Esophagus muscularis mucosa (tissue), 4 donors: ENCODE measurements at regions not wholly inside any gene's neighbourhood (a gene's known extent, or its start where the extent isn't known, plus 50 kb on each side); places are given as distances from the start of the nearest gene placed in this dataset.

Experiments used
- DNase-seq: peaks from one replicate; pipeline ENCODE4 v3.0.0-alpha.2; 2017; ENCODE audit errors: extremely low spot score
- H3K27ac ChIP-seq, 4 donors: fragments of 200-600 bp; sonication (generic); replicated peaks in 1 of 4; 1 replicate in 3 of 4; 2 replicates in 1 of 4; pipeline ENCODE4 v1.5.1; 2016 to 2019; ENCODE audit warnings: mild to moderate bottlenecking in 1 of 4
- H3K27me3 ChIP-seq, 4 donors: fragments of 200-600 bp; sonication (generic); one replicate each; pipeline versions ENCODE4 v1.5.1 to v1.6.0; 2016 to 2019
- H3K36me3 ChIP-seq, 4 donors: fragments of 200-600 bp; sonication (generic); one replicate each; pipeline ENCODE4 v1.5.1; 2016 to 2019
- H3K4me1 ChIP-seq, 4 donors: fragments of 200-600 bp; sonication (generic); one replicate each; pipeline ENCODE4 v1.5.1; 2016 to 2019
- H3K4me3 ChIP-seq, 4 donors: fragments of 200-600 bp; sonication (generic); 1 replicate in 2 of 4; 2 replicates in 2 of 4; pipeline ENCODE4 v1.5.1; 2016 to 2019; ENCODE audit warnings: mild to moderate bottlenecking in 4 of 4, moderate library complexity in 1 of 4
- H3K9me3 ChIP-seq, 4 donors: fragments of 200-600 bp; sonication (generic); 1 replicate in 3 of 4; 2 replicates in 1 of 4; pipeline ENCODE4 v1.5.1; 2016 to 2019
- CTCF ChIP-seq, 3 experiments: fragments of 200-600 bp in 2 of 3; fragments of 450-650 bp in 1 of 3; sonication (generic) in 2 of 3; IDR thresholded peaks; one replicate each; pipeline ENCODE4 v1.5.1; 2017 to 2019; ENCODE audit warnings: antibody characterized with exemption in 3 of 3, mild to moderate bottlenecking in 2 of 3, moderate library complexity in 1 of 3
- EP300 ChIP-seq: sonication (generic); formaldehyde crosslinking; IDR thresholded peaks from one replicate; pipeline ENCODE4 v1.6.1; 2017; ENCODE audit warnings: antibody characterized with exemption
- POLR2A ChIP-seq: fragments of 450-650 bp; IDR thresholded peaks from one replicate; pipeline ENCODE4 v1.6.1; 2017; ENCODE audit warnings: antibody characterized with exemption, moderate library complexity, mild to moderate bottlenecking, low read depth
- POLR2AphosphoS5 ChIP-seq, 2 donors: sonication (generic); formaldehyde crosslinking; IDR thresholded peaks; one replicate each; pipeline ENCODE4 v1.6.1; 2017; ENCODE audit warnings: antibody characterized with exemption in 2 of 2
- WGBS: methylation state at CpG from one replicate; pipeline ENCODE4 v1.1.5; 2018; 5-methylcytosine and 5-hydroxymethylcytosine counted together
- intact Hi-C: fragments of 100-400 bp; cut with DNase I; formaldehyde crosslinking; loops from one replicate; pipeline ENCODE4 v1.15.1; 2023

DNA sequence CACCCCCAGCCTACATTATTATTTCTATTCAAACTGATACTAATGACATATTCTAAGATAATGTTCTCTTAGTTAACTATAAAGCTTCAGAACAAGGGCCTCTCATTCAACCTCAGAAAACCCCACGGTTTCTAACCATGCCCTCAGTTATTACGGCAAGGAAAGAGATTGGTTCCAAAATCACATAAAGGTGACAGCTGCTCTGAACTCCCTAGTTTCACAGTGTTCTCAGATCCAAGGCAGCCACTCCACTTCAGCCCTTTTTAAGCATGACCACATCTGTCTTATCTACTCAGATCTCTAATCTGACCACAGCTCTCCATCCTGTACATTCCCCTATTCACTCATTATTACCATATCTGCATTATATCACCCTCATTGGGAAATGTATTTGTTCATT is 98.8 kb upstream of the CEP85L start:
- Histone ChIP-seq H3K9me3 (no peaks in the 10 kb centered on the region), H3K4me1 (peaks cover 0 to 14% (median 12%) of the 10 kb centered on the region in 4 donors), H3K27ac (no peak overlapping the region), H3K36me3 (no peaks in the 10 kb centered on the region), H3K4me3 (no peak overlapping the region), H3K27me3 (no peaks in the 10 kb centered on the region)
- no peak for TF ChIP-seq CTCF (IDR thresholded peaks at IDR 0.05)
- no peak for TF ChIP-seq EP300
- TF ChIP-seq POLR2AphosphoS5 (IDR thresholded peaks at IDR 0.05) = no peak
- TF ChIP-seq POLR2A = no peak
- peak; percentile 64 for DNase-seq
- intact Hi-C loops = no loop called here
- WGBS = 93% methylated on average over 2 of the region's 2 CpGs

DNA sequence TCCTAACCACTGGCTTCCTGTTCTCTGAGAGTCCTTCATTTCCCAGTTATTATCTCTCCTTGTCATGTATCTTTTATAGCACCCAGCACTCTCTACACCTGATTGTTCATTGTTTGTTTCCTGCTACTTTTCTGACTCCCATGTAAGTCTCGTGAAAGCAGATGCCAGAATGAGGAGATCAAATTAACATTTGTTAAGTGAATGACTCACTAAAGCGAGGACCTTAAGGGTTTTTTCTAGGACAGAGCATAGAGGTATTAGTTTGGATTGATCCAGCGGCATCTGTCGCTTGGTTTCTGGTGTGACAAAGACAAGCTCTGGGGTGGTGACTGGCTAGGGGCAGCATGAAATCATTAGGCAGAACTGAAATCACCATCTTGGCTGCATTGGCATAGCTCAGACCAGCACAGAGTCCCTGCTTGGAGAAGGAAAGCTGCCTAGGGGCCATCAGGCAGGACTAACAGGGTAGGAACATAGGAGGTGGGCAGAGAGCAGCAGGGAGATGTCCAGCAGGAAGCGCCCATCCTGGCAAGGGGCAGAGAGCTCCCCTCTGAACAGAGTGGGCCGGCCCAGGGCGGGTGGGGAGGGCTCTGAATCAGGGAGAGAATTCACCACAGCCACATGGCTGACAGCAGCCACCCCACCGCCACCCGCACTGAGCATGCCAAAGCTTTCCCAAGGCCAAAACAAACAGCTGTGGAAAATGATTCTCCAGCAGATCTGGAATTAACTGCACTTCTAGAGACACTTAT is 97.1 kb upstream of the CEP85L start:
- intact Hi-C loops = no loop called here
- Histone ChIP-seq H3K27me3 (no peaks in the 10 kb centered on the region), H3K36me3 (no peaks in the 10 kb centered on the region), H3K4me1 (peaks cover 3 to 25% (median 19%) of the 10 kb centered on the region in 4 donors), H3K4me3 (peak overlapping the region in 3 of 4 donors; percentile 24 to 31 (median 29)), H3K9me3 (no peaks in the 10 kb centered on the region), H3K27ac (peak overlapping the region in 2 of 4 donors; percentile 1)
- WGBS = 51% methylated on average over 7 of the region's 9 CpGs
- TF ChIP-seq POLR2AphosphoS5 (IDR thresholded peaks at IDR 0.05) = no peak
- no peak for TF ChIP-seq EP300
- no peak for TF ChIP-seq POLR2A
- no peak for TF ChIP-seq CTCF (IDR thresholded peaks at IDR 0.05)
- DNase-seq = peak; percentile 90

DNA sequence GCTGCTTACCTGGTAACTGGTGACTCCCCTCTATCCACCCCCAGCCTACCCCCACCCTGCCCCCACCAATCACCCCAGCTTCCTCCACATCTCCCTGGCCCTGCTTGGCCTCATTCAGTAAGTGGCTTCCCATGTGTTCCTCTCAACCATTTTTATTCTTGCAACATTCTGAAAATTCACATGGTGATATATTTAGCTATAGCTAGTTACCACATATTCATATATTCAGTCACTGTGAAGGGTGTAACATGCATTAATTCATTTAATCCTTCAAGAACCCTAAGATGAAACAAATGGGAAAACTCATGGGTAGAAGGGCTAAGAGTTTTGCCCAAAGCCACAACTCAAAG is 95.4 kb upstream of the CEP85L start:
- peak; percentile 17 for DNase-seq
- Histone ChIP-seq H3K4me3 (no peak overlapping the region), H3K4me1 (peaks cover 3 to 27% (median 21%) of the 10 kb centered on the region in 4 donors), H3K36me3 (no peaks in the 10 kb centered on the region), H3K27ac (no peak overlapping the region), H3K27me3 (no peaks in the 10 kb centered on the region), H3K9me3 (no peaks in the 10 kb centered on the region)
- intact Hi-C loops = no loop called here
- TF ChIP-seq EP300 = no peak
- no peak for TF ChIP-seq POLR2AphosphoS5 (IDR thresholded peaks at IDR 0.05)
- TF ChIP-seq POLR2A = no peak
- TF ChIP-seq CTCF (IDR thresholded peaks at IDR 0.05) = no peak

DNA sequence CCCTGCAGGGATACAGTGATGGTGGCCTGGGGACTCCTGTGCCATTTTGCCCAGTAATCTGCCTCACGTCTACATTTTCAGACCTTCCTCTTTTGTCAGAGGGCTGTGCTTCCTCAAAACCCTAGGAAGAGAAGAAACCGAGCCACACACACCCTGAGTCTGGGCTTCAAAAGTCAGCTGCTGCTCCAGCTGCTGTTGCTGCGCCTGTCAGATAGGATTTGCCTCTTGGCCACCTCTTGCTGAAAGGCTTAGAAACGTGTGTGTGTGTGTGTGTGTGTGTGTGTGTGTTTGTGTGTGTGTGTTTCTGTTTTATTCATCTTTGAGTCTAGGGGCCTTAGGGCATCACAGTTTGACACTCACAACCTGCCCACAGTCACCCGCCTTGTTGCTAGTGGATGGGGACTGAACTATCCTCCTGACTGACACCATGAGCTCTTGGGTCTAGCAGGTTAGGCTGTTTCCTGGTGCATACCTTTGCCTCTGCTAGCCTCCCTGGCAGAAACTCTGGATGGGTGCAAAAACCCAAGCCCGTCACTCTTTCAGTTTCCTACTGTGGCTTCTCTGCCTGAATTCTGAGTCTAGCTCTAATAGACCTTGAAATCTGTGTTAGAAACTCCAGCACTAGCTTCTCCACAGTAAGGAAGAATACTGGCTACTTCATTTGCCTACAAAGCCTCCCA is 94.9 kb upstream of the CEP85L start:
- Histone ChIP-seq H3K36me3 (no peaks in the 10 kb centered on the region), H3K27me3 (no peaks in the 10 kb centered on the region), H3K9me3 (no peaks in the 10 kb centered on the region), H3K4me3 (no peak overlapping the region), H3K4me1 (peaks cover 3 to 27% (median 21%) of the 10 kb centered on the region in 4 donors), H3K27ac (no peak overlapping the region)
- no peak for TF ChIP-seq POLR2AphosphoS5 (IDR thresholded peaks at IDR 0.05)
- TF ChIP-seq CTCF (IDR thresholded peaks at IDR 0.05) = no peak
- intact Hi-C loops = no loop called here
- WGBS = 72% methylated on average over 6 of the region's 6 CpGs
- peak; percentile 89 for DNase-seq
